Naive thymus-derived CD8-positive, alpha-beta T cell (primary cell): ENCODE measurements at regions not wholly inside any gene's neighbourhood (a gene's known extent, or its start where the extent isn't known, plus 50 kb on each side); places are given as distances from the start of the nearest gene placed in this dataset.

Source experiments
- ATAC-seq, 2 donors: fragments of 150-1000 bp; cut with Tn5 transposase in 1 of 2; sonication (Bioruptor Pico), chemical (Tn5 transposase) in 1 of 2; 1 replicate in 1 of 2; 2 replicates in 1 of 2; pipeline ENCODE4 v1.10.0; 2021; ENCODE audit warnings: mild to moderate bottlenecking in 2 of 2, moderate library complexity in 2 of 2
- POLR2A ChIA-PET: fragments of 350-600 bp; sonication (Branson Sonifier 250); formaldehyde crosslinking; loops from one replicate; lab custom pipeline; 2021; ENCODE audit warnings: antibody characterized with exemption; lab: Charles Lee
- DNase-seq, 10 donors: peaks; one replicate each; pipeline versions ENCODE4 v3.0.0 to v3.0.0-alpha.2; 2020 to 2022
- H3K27ac Mint-ChIP-seq, 10 donors: one replicate each; pipeline ENCODE4 v1.8.0; 2020 to 2022; ENCODE audit warnings: mild to moderate bottlenecking in 10 of 10, mixed read lengths in 10 of 10, moderate library complexity in 4 of 10, inconsistent platforms in 1 of 10
- H3K27me3 Mint-ChIP-seq, 5 donors: one replicate each; pipeline ENCODE4 v1.8.0; 2021 to 2022; ENCODE audit warnings: mixed read lengths in 5 of 5
- H3K36me3 Mint-ChIP-seq, 3 donors: one replicate each; pipeline ENCODE4 v1.8.0; 2020 to 2022; ENCODE audit warnings: mixed read lengths in 3 of 3, mild to moderate bottlenecking in 2 of 3, inconsistent platforms in 1 of 3
- H3K4me1 Mint-ChIP-seq, 4 donors: one replicate each; pipeline ENCODE4 v1.8.0; 2021 to 2022; ENCODE audit warnings: mixed read lengths in 4 of 4
- H3K4me3 Mint-ChIP-seq, 10 donors: one replicate each; pipeline ENCODE4 v1.8.0; 2020 to 2022; ENCODE audit warnings: mild to moderate bottlenecking in 10 of 10, mixed read lengths in 10 of 10, moderate library complexity in 6 of 10, inconsistent platforms in 1 of 10
- H3K9me3 Mint-ChIP-seq, 9 donors: one replicate each; pipeline ENCODE4 v1.8.0; 2020 to 2022; ENCODE audit warnings: mixed read lengths in 9 of 9, mild to moderate bottlenecking in 3 of 9, inconsistent platforms in 1 of 9, moderate library complexity in 1 of 9

GRCh38 chr2:175398848-175399247, 217.3 kb upstream of the ATP5MC3 start:
- ATAC-seq, result no peak
- Mint-ChIP-seq H3K27me3 (peaks cover 10 to 31% (median 16%) of the 10 kb centered on the region in 5 donors), H3K4me1 (no peaks in the 10 kb centered on the region), H3K27ac (no peak overlapping the region), H3K9me3 (no peaks in the 10 kb centered on the region), H3K4me3 (no peak overlapping the region), H3K36me3 (no peaks in the 10 kb centered on the region)
- DNase-seq, result no peak
- POLR2A ChIA-PET, result no interaction called here

DNA sequence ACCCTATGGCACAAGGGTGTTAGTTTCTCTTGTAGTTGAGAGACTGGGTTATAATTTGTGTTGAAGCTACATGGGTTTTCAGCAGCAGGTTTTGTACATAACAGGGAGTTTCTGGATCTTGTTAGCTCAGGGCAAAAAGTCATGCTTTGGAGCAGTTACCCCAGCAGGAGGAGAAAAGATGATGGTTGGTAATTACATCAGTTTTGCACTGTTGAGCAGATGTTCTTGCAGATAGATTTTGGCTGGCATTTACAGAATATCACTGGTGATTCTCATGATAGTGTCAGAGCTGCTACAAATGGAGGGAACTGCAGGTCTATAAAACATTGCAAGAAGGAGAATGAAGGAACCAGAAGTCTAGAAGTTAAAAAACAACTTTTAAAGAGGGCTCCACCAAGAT, 215.2 kb upstream of the ATP5MC3 start:
- no peak for DNase-seq
- Mint-ChIP-seq H3K27me3 (peaks cover 7 to 31% (median 15%) of the 10 kb centered on the region in 5 donors), H3K27ac (no peak overlapping the region), H3K4me3 (no peak overlapping the region), H3K9me3 (no peaks in the 10 kb centered on the region), H3K36me3 (no peaks in the 10 kb centered on the region), H3K4me1 (no peaks in the 10 kb centered on the region)
- no peak for ATAC-seq
- POLR2A ChIA-PET, result no interaction called here

DNA sequence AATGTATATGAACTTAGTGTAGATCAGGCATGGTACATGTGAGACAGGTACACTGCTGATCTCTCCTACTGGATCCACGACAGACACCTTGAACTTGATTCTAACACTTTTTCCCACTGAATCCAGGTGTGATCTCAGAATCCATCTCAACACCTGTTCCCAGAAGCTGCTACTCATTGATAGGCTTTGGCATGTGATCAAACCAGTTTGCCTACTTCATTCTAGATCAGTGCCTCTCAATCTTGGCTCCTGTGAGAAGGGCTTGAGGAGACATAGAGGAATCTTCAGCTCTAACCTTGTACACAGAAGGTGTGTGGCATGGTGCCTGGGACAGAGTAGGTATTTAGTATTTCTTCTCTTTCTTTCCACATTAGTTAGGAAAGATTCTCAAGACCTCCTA, 212.3 kb upstream of the ATP5MC3 start:
- H3K9me3 Mint-ChIP-seq, result peaks cover 0 to 3% (median 0%) of the 10 kb centered on the region in 9 donors
- no peak overlapping the region for H3K4me3 Mint-ChIP-seq
- peaks cover 6 to 15% (median 9%) of the 10 kb centered on the region in 5 donors for H3K27me3 Mint-ChIP-seq
- no peak overlapping the region for H3K27ac Mint-ChIP-seq
- ATAC-seq (no peak), DNase-seq (no peak)
- no peaks in the 10 kb centered on the region for H3K4me1 Mint-ChIP-seq
- POLR2A ChIA-PET, result no interaction called here
- no peaks in the 10 kb centered on the region for H3K36me3 Mint-ChIP-seq

DNA sequence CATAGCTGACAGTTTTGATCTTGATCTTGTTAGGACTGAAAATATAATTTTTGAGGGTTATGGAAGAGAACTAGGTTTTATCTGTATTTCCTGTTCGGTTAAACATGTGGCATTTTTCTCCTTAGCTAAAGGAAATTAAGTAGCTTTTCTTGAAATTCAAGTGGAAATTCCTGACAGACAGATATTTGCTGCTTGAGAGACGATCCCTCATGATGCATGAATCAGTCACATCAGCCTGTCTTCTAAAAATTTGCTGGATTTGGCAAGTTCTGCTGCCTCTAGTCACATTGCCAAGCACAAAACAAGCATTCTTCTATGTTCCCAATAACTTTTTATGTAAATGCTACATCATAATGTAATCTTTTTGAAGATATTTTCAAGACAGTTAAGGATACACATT, 201.8 kb upstream of the ATP5MC3 start:
- DNase-seq (no peak), ATAC-seq (no peak)
- no peak overlapping the region for H3K27ac Mint-ChIP-seq
- POLR2A ChIA-PET, result no interaction called here
- H3K36me3 Mint-ChIP-seq, result peaks cover 3 to 34% (median 13%) of the 10 kb centered on the region in 3 donors
- H3K27me3 Mint-ChIP-seq, result peaks cover 6 to 36% (median 9%) of the 10 kb centered on the region in 5 donors
- H3K4me3 Mint-ChIP-seq, result no peak overlapping the region
- peaks cover 0 to 45% (median 28%) of the 10 kb centered on the region in 9 donors for H3K9me3 Mint-ChIP-seq
- no peaks in the 10 kb centered on the region for H3K4me1 Mint-ChIP-seq

DNA sequence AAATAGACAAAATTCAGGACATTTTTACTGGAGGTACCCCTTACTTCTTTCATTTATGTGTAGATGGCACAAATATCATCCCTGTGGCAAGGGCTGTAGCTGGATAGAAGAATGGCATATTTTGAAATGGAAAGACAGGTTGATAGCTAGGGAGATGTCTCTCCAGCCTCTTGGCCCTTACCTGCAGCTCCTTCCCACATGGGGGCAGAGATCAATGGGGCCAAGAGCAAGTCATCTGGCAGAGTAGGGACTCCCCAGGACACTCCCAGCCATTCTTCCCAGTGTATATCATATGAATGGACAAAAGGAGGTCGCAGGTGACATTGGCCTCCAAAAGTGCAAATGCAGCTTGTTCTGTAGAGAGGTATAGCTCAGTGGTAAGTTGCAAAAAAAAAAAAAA, 192.2 kb upstream of the ATP5MC3 start:
- peaks cover 0 to 9% (median 2%) of the 10 kb centered on the region in 4 donors for H3K4me1 Mint-ChIP-seq
- no peak for DNase-seq
- POLR2A ChIA-PET, result no interaction called here
- H3K4me3 Mint-ChIP-seq, result no peak overlapping the region
- no peak for ATAC-seq
- no peaks in the 10 kb centered on the region for H3K9me3 Mint-ChIP-seq
- peaks cover 5 to 24% (median 11%) of the 10 kb centered on the region in 5 donors for H3K27me3 Mint-ChIP-seq
- no peaks in the 10 kb centered on the region for H3K36me3 Mint-ChIP-seq
- no peak overlapping the region for H3K27ac Mint-ChIP-seq

DNA sequence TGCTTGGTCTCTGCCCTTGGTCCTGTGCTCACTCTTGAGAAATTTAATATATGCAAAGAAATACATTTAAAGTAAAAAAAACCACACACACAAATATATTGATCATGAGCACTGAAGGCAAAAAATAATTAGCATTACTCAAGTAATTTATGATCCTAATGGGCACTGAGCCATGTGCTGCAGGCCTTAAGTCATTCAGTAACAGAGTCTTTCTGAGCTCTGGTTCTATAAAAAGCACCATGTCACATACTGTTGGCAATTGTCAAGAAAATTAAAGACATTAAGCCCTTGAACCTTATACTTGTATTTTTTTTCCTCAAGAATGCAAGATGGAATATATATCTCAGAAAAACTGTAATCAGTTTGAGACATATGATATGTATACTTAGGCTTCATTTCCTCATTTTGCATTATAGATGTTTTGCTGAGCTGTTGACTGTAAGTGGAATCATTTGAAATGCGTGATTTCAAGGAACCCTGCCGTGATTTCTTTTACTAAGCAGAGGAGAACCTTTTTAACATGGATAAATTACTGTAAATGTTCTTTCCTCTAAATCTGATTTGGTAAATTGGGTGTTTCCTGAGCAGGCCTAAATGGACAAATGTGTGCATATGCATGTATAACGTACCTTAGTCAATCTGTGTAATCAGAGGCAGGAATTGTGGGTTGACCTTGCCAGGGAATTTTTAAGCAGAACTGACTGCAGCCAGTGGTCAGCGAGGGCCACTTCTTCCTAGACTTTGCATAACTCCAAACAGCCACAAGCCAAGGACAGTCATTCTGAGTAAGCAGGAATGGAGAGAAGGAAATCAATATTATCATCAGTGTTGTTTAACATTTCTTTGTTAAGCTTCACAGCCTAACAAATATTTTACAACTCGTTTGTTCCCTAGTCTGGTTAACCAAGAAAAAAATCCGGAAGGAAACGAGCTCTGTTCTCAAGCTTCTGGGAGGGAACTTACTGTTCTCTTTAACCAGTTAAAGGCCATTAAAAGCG, 191.5 kb upstream of the ATP5MC3 start:
- no peak for DNase-seq
- POLR2A ChIA-PET, result no interaction called here
- peaks cover 0 to 9% (median 2%) of the 10 kb centered on the region in 4 donors for H3K4me1 Mint-ChIP-seq
- no peaks in the 10 kb centered on the region for H3K9me3 Mint-ChIP-seq
- no peak overlapping the region for H3K4me3 Mint-ChIP-seq
- H3K36me3 Mint-ChIP-seq, result no peaks in the 10 kb centered on the region
- no peak overlapping the region for H3K27ac Mint-ChIP-seq
- H3K27me3 Mint-ChIP-seq, result peaks cover 5 to 19% (median 11%) of the 10 kb centered on the region in 5 donors
- no peak for ATAC-seq

DNA sequence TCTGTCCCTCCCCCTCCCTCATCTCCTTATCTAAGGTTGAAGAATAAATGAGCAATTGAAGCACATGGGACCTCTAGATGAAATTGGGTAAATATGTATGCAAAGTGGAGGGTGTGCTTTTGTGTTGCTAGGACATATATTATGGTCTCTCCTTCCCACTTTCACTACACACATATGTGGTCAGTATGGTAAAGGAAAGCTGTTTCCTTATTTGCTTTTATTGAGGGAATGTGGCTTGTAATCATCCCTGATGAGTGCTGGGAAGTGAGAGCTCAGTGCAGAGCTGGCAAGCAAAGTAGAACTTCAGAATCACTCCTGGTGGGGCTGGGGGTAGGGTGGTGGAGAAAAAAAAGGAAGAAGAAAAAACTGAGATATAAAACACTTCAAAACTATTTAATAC, 189.9 kb upstream of the ATP5MC3 start:
- DNase-seq, result no peak
- Mint-ChIP-seq H3K4me1 (peaks cover 0 to 9% (median 2%) of the 10 kb centered on the region in 4 donors), H3K9me3 (no peaks in the 10 kb centered on the region), H3K4me3 (no peak overlapping the region), H3K27ac (no peak overlapping the region), H3K27me3 (peaks cover 5 to 10% (median 6%) of the 10 kb centered on the region in 5 donors), H3K36me3 (no peaks in the 10 kb centered on the region)
- ATAC-seq, result no peak
- POLR2A ChIA-PET, result no interaction called here

- H3K9me3 Mint-ChIP-seq, result no peaks in the 10 kb centered on the region
- no peak overlapping the region for H3K4me3 Mint-ChIP-seq
- peaks cover 10 to 24% (median 19%) of the 10 kb centered on the region in 5 donors for H3K27me3 Mint-ChIP-seq
- POLR2A ChIA-PET, result no interaction called here
- DNase-seq (peak in 4 of 10 donors; percentile 4 to 20 (median 11)), ATAC-seq (peak in 1 of 2 donors; percentile 54)
- H3K4me1 Mint-ChIP-seq, result no peaks in the 10 kb centered on the region
- no peak overlapping the region for H3K27ac Mint-ChIP-seq
- no peaks in the 10 kb centered on the region for H3K36me3 Mint-ChIP-seq
Observed at GRCh38 chr2:175366815-175367214, 185.3 kb upstream of the ATP5MC3 start.

DNA sequence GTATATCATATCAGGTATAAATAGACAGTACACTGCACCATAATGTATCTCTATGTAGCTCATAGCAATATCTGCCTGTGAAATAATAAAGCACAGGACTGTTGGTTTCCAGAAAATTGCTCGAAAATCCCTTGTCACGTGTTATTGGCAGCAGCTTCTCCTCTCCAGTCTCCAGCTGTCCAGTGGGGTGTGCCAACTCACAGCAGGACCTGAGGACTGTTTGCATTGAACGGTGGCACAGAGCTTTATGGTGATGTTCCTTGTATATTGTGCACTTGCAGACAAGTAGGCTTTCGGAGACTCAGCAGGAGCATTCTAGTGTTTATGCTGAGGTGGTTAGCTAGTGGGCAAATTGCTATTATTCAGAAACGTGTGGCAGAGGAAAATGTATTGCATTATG, 182.2 kb upstream of the ATP5MC3 start:
- Mint-ChIP-seq H3K27me3 (peaks cover 8 to 24% (median 12%) of the 10 kb centered on the region in 5 donors), H3K4me1 (no peaks in the 10 kb centered on the region), H3K9me3 (no peaks in the 10 kb centered on the region), H3K4me3 (no peak overlapping the region), H3K27ac (no peak overlapping the region), H3K36me3 (no peaks in the 10 kb centered on the region)
- POLR2A ChIA-PET, result no interaction called here
- DNase-seq (no peak), ATAC-seq (no peak)

DNA sequence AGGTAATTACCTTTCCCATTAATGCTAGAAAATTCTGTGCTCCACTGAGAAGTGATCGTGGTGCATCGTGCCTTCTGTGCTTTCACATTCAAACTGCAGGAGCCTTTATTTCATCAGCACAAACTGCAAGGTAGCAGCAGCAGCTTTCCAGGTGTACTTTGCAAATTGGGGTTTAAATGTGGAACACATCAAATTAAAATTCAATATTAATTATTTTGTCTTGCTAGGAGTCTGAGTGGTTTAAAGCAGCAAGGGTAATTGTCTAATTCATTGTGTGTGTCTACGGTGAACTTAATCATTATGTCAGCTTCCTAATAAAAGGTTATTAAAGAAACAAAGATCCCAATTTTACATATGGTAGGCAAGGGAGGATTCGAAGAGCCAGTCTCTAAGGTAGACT, 180.8 kb upstream of the ATP5MC3 start:
- ATAC-seq, result no peak
- H3K4me1 Mint-ChIP-seq, result no peaks in the 10 kb centered on the region

DNA sequence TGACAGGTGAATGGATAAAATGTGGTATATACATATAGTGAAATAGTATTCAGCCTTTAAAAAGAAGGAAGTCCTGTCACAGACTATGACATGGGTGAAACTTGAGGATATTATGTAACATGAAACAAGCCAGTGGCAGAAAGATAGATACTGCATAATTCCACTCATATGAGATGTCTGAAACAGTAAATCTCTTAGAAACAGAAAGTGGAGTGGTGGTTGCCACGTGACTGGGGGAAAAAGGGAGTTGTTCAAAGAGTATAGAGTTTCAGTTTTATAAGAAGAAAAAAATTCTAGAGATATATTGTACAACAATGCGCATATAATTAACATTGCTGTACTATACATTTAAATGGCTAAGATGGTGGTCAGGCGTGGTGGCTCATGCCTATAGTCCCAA, 178.2 kb upstream of the ATP5MC3 start:
- Mint-ChIP-seq H3K36me3 (no peaks in the 10 kb centered on the region), H3K27ac (no peak overlapping the region), H3K4me3 (no peak overlapping the region), H3K4me1 (no peaks in the 10 kb centered on the region), H3K27me3 (peaks cover 7 to 24% (median 17%) of the 10 kb centered on the region in 5 donors), H3K9me3 (no peaks in the 10 kb centered on the region)
- POLR2A ChIA-PET, result no interaction called here
- ATAC-seq (no peak), DNase-seq (no peak)

More for the DNA sequence above, 180.8 kb upstream of the ATP5MC3 start:
- no peak overlapping the region for H3K27ac Mint-ChIP-seq
- H3K4me3 Mint-ChIP-seq, result no peak overlapping the region
- DNase-seq, result no peak
- peaks cover 10 to 28% (median 20%) of the 10 kb centered on the region in 5 donors for H3K27me3 Mint-ChIP-seq
- no peaks in the 10 kb centered on the region for H3K9me3 Mint-ChIP-seq
- H3K36me3 Mint-ChIP-seq, result no peaks in the 10 kb centered on the region
- POLR2A ChIA-PET, result no interaction called here

- no peak for ATAC-seq
- Mint-ChIP-seq H3K9me3 (no peaks in the 10 kb centered on the region), H3K36me3 (no peaks in the 10 kb centered on the region), H3K27me3 (peaks cover 8 to 46% (median 23%) of the 10 kb centered on the region in 5 donors), H3K27ac (peak overlapping the region in 1 of 10 donors; percentile 65), H3K4me1 (no peaks in the 10 kb centered on the region), H3K4me3 (no peak overlapping the region)
- DNase-seq, result no peak
- POLR2A ChIA-PET, result no interaction called here
Observed at GRCh38 chr2:175356901-175357300, 175.4 kb upstream of the ATP5MC3 start.

- no peaks in the 10 kb centered on the region for H3K9me3 Mint-ChIP-seq
- H3K27me3 Mint-ChIP-seq, result peaks cover 12 to 53% (median 30%) of the 10 kb centered on the region in 5 donors
- no peak for ATAC-seq
- H3K4me1 Mint-ChIP-seq, result no peaks in the 10 kb centered on the region
- no peak overlapping the region for H3K4me3 Mint-ChIP-seq
- no peak overlapping the region for H3K27ac Mint-ChIP-seq
- DNase-seq, result no peak
- H3K36me3 Mint-ChIP-seq, result no peaks in the 10 kb centered on the region
- POLR2A ChIA-PET, result no interaction called here
Observed at GRCh38 chr2:175355246-175355645, 173.7 kb upstream of the ATP5MC3 start.
